Loucy (cell line): ENCODE measurements at regions not wholly inside any gene's neighbourhood (a gene's known extent, or its start where the extent isn't known, plus 50 kb on each side); places are given as distances from the start of the nearest gene placed in this dataset.

Source experiments
- EZH2phosphoT487 ChIP-seq: fragments of 200-600 bp; IDR thresholded peaks from 2 replicates; pipeline ENCODE4 v1.6.1; 2018; ENCODE audit warnings: antibody characterized with exemption, mild to moderate bottlenecking, moderate library complexity, borderline replicate concordance
- TF ChIP-seq, protein P1 (sequence below): fragments of 200-600 bp; sonication (generic); conservative IDR thresholded peaks from 2 replicates; pipeline ENCODE4 v1.5.1; 2014; ENCODE audit warnings: mild to moderate bottlenecking, antibody characterized with exemption, low read length

- TF ChIP-seq, protein P1, sequence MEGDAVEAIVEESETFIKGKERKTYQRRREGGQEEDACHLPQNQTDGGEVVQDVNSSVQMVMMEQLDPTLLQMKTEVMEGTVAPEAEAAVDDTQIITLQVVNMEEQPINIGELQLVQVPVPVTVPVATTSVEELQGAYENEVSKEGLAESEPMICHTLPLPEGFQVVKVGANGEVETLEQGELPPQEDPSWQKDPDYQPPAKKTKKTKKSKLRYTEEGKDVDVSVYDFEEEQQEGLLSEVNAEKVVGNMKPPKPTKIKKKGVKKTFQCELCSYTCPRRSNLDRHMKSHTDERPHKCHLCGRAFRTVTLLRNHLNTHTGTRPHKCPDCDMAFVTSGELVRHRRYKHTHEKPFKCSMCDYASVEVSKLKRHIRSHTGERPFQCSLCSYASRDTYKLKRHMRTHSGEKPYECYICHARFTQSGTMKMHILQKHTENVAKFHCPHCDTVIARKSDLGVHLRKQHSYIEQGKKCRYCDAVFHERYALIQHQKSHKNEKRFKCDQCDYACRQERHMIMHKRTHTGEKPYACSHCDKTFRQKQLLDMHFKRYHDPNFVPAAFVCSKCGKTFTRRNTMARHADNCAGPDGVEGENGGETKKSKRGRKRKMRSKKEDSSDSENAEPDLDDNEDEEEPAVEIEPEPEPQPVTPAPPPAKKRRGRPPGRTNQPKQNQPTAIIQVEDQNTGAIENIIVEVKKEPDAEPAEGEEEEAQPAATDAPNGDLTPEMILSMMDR, result no peak
- TF ChIP-seq EZH2phosphoT487, result no peak
These were observed 372.4 kb upstream of the RND3 start for GRCh38 chr2:150859877-150860276.
